Testis (tissue), 2 donors: ENCODE measurements at regions not wholly inside any gene's neighbourhood (a gene's known extent, or its start where the extent isn't known, plus 50 kb on each side); places are given as distances from the start of the nearest gene placed in this dataset.

Experiments used
- DNase-seq: peaks from one replicate; pipeline ENCODE4 v3.0.0-alpha.2; 2019
- H3K27ac ChIP-seq, 2 donors: fragments of 200-600 bp; sonication (generic); one replicate each; pipeline ENCODE4 v1.5.1; 2019
- H3K27me3 ChIP-seq: fragments of 200-600 bp; sonication (generic); one replicate; pipeline ENCODE4 v1.5.1; 2019
- H3K36me3 ChIP-seq: fragments of 200-600 bp; sonication (generic); one replicate; pipeline ENCODE4 v1.5.1; 2017; ENCODE audit warnings: low read depth; ENCODE audit errors: missing control alignments
- H3K4me1 ChIP-seq: fragments of 200-600 bp; sonication (generic); one replicate; pipeline ENCODE4 v1.5.1; 2019
- H3K4me3 ChIP-seq, 2 donors: fragments of 200-600 bp; sonication (generic); one replicate each; pipeline ENCODE4 v1.5.1; 2017 to 2019
- H3K9me3 ChIP-seq: fragments of 200-600 bp; sonication (generic); one replicate; pipeline ENCODE4 v1.5.1; 2017
- CTCF ChIP-seq, 3 experiments: fragments of 450-650 bp in 2 of 3; fragments of 200-600 bp in 1 of 3; sonication (generic) in 1 of 3; IDR thresholded peaks; one replicate each; pipeline ENCODE4 v1.5.1; 2016 to 2019; ENCODE audit warnings: antibody characterized with exemption in 3 of 3, mild to moderate bottlenecking in 2 of 3, moderate library complexity in 1 of 3
- POLR2A ChIP-seq: fragments of 450-650 bp; IDR thresholded peaks from one replicate; pipeline ENCODE4 v1.6.1; 2017; ENCODE audit warnings: antibody characterized with exemption, mild to moderate bottlenecking, moderate library complexity
- WGBS, 2 donors: methylation state at CpG; one replicate each; pipeline ENCODE4 v1.1.5; 2018; 5-methylcytosine and 5-hydroxymethylcytosine counted together
- intact Hi-C: fragments of 100-400 bp; cut with DNase I; formaldehyde crosslinking; loops from one replicate; pipeline ENCODE4 v1.15.1; 2023; ENCODE audit warnings: low total_unique reads

DNA sequence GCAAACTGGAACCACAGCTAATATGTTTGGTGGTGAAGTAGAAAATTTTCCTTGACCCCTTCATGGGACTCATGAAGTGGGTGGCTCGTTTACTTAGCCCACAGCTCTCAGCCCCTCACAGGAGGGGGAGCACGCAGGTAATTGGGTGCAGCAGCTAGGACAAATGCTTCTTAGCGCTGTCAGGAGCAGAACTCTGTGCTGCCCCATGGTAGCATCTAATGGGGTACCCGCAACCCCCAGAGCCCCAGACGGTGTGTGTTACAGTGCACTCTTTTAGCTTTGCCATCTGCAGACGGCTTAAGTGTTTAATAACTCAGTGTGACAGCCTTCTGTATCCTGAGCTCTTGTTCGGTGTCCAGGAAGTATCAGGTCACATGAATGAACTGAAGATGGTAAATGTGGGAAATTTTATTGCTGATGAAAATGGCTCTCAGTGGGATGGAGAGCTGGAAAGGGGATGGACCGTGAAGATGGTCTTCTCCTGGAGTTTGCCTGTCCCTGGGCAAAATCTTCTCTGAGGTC lies 189.6 kb upstream of the ZRANB2 start:
- DNase-seq, result no peak
- TF ChIP-seq CTCF (IDR thresholded peaks at IDR 0.05) (no peak), POLR2A (no peak)
- H3K36me3 ChIP-seq, result no peaks in the 10 kb centered on the region
- H3K27me3 ChIP-seq, result no peaks in the 10 kb centered on the region
- no peaks in the 10 kb centered on the region for H3K4me1 ChIP-seq
- no peaks in the 10 kb centered on the region for H3K9me3 ChIP-seq
- H3K27ac ChIP-seq, result no peak overlapping the region
- WGBS, 2 donors, result 84 to 86% methylated on average over 8 of the region's 8 CpGs
- intact Hi-C loops, result no loop called here
- H3K4me3 ChIP-seq, result no peak overlapping the region

DNA sequence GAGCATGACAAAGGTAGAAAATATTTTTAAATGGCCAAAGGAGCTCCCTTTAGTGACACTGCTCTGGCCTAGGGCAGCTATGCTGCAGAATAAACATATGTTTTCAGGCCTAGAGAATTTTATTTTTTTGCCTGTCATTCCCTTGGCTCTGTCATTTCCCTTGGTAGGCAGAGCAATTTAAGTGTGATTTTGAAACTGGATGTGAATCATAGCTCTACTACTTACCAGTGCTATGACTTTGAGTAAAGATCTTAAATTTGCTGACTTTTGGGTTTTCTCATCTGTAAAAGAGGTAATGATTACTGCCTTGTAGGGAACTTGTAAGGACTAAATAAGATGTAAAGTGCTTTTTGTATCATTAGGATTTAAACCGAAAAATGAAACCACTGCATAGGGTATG lies 189.0 kb upstream of the ZRANB2 start:
- Histone ChIP-seq H3K9me3 (no peaks in the 10 kb centered on the region), H3K27ac (no peak overlapping the region), H3K4me1 (no peaks in the 10 kb centered on the region), H3K4me3 (no peak overlapping the region), H3K36me3 (no peaks in the 10 kb centered on the region), H3K27me3 (no peaks in the 10 kb centered on the region)
- TF ChIP-seq CTCF (IDR thresholded peaks at IDR 0.05), result no peak
- no peak for TF ChIP-seq POLR2A
- no peak for DNase-seq
- 86 to 93% methylated on average over 1 of the region's 1 CpG for WGBS, 2 donors
- intact Hi-C loops, result no loop called here

GRCh38 chr1:71269179-71269578 lies 188.3 kb upstream of the ZRANB2 start:
- no peak overlapping the region for H3K27ac ChIP-seq
- intact Hi-C loops, result no loop called here
- no peaks in the 10 kb centered on the region for H3K9me3 ChIP-seq
- no peaks in the 10 kb centered on the region for H3K27me3 ChIP-seq
- H3K4me3 ChIP-seq, result no peak overlapping the region
- no peak for DNase-seq
- no peaks in the 10 kb centered on the region for H3K4me1 ChIP-seq
- H3K36me3 ChIP-seq, result no peaks in the 10 kb centered on the region
- no peak for TF ChIP-seq POLR2A
- TF ChIP-seq CTCF (IDR thresholded peaks at IDR 0.05), result no peak
- 84 to 89% methylated on average over 2 of the region's 2 CpGs for WGBS, 2 donors

GRCh38 chr1:71267220-71267619 lies 186.4 kb upstream of the ZRANB2 start:
- H3K27me3 ChIP-seq, result no peaks in the 10 kb centered on the region
- no peak overlapping the region for H3K27ac ChIP-seq
- H3K36me3 ChIP-seq, result no peaks in the 10 kb centered on the region
- no peak for DNase-seq
- H3K9me3 ChIP-seq, result no peaks in the 10 kb centered on the region
- H3K4me1 ChIP-seq, result no peaks in the 10 kb centered on the region
- TF ChIP-seq POLR2A, result no peak
- TF ChIP-seq CTCF (IDR thresholded peaks at IDR 0.05), result no peak
- H3K4me3 ChIP-seq, result no peak overlapping the region
- intact Hi-C loops, result no loop called here

- TF ChIP-seq POLR2A (no peak), CTCF (IDR thresholded peaks at IDR 0.05) (no peak)
- Histone ChIP-seq H3K4me1 (no peaks in the 10 kb centered on the region), H3K4me3 (no peak overlapping the region), H3K9me3 (no peaks in the 10 kb centered on the region), H3K27ac (no peak overlapping the region), H3K27me3 (no peaks in the 10 kb centered on the region), H3K36me3 (no peaks in the 10 kb centered on the region)
- no peak for DNase-seq
- intact Hi-C loops, result no loop called here
- WGBS, 2 donors, result 80 to 85% methylated on average over 5 of the region's 5 CpGs
Measured at GRCh38 chr1:71264039-71264438, 183.2 kb upstream of the ZRANB2 start.
